Smooth muscle cell (in vitro differentiated cells): ENCODE measurements at regions not wholly inside any gene's neighbourhood (a gene's known extent, or its start where the extent isn't known, plus 50 kb on each side); places are given as distances from the start of the nearest gene placed in this dataset.

Source experiments
- DNase-seq: peaks from one replicate; lab custom pipeline; 2025; ENCODE audit not compliant: unreplicated experiment; lab: John Stamatoyannopoulos, UW
- H2AFZ ChIP-seq: fragments of 200-600 bp; sonication (generic); 2 replicates; pipeline ENCODE4 v1.6.0; 2016; ENCODE audit warnings: antibody characterized with exemption, low read depth, mild to moderate bottlenecking
- H3F3A ChIP-seq: fragments of 200-600 bp; sonication (generic); 2 replicates; pipeline ENCODE4 v1.6.0; 2017; ENCODE audit warnings: antibody characterized with exemption, low read depth
- H3K27ac ChIP-seq: fragments of 200-600 bp; sonication (generic); 2 replicates; pipeline ENCODE4 v1.5.1; 2016; ENCODE audit warnings: low read depth, mild to moderate bottlenecking
- H3K27me3 ChIP-seq: fragments of 200-600 bp; sonication (generic); 2 replicates; pipeline ENCODE4 v1.6.1; 2016; ENCODE audit warnings: low read depth, mild to moderate bottlenecking
- H3K36me3 ChIP-seq: fragments of 200-600 bp; sonication (generic); 2 replicates; pipeline ENCODE4 v1.5.1; 2016; ENCODE audit warnings: low read depth
- H3K4me1 ChIP-seq: fragments of 200-600 bp; sonication (generic); 2 replicates; pipeline ENCODE4 v1.5.1; 2016; ENCODE audit warnings: low read depth
- H3K4me2 ChIP-seq: fragments of 200-600 bp; sonication (generic); 2 replicates; pipeline ENCODE4 v1.6.0; 2016; ENCODE audit warnings: mild to moderate bottlenecking
- H3K4me3 ChIP-seq: fragments of 200-600 bp; sonication (generic); 2 replicates; pipeline ENCODE4 v1.5.1; 2016; ENCODE audit warnings: mild to moderate bottlenecking
- H3K79me2 ChIP-seq: fragments of 200-600 bp; sonication (generic); 2 replicates; pipeline ENCODE4 v1.6.0; 2016; ENCODE audit warnings: low read depth, mild to moderate bottlenecking
- H3K9ac ChIP-seq: fragments of 200-600 bp; sonication (generic); 2 replicates; pipeline ENCODE4 v1.6.0; 2016; ENCODE audit warnings: low read depth
- H3K9me3 ChIP-seq: fragments of 200-600 bp; sonication (generic); replicated peaks from 2 replicates; pipeline ENCODE4 v1.5.1; 2016; ENCODE audit warnings: low read depth
- H4K20me1 ChIP-seq: fragments of 200-600 bp; sonication (generic); 2 replicates; pipeline ENCODE4 v1.6.0; 2016; ENCODE audit warnings: low read depth
- WGBS: methylation state at CpG from one replicate; pipeline ENCODE4 v1.1.7; 2016; ENCODE audit warnings: low lambda C conversion rate; 5-methylcytosine and 5-hydroxymethylcytosine counted together
- TF ChIP-seq, protein P1 (sequence below): fragments of 200-600 bp; sonication (generic); IDR thresholded peaks from 2 replicates; pipeline ENCODE4 v1.5.1; 2017; ENCODE audit warnings: borderline replicate concordance, mild to moderate bottlenecking, antibody characterized with exemption; ENCODE audit not compliant: insufficient read depth, poor library complexity, severe bottlenecking

DNA sequence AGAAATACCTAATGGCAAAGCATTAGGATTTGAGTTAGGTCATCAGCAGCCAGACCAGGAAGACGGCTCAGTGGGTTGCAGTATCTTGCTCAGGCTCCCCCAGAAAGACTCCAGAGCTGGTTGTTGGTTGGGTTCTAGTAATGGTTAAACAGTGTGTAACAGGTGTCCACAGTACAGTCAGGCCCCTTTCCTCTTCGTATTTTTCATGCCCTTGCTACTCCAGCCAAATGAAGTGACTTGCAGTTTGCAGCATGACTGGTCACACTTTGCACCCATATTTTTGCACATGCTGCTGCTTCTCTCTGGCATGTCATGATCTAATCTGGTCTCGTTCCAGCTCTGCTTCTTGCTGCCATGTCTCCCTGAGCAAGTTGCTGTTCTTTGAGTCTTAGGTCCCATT, 60.6 kb upstream of the TRPC7 start:
- DNase-seq: no peak
- 76% methylated on average over 3 of the region's 3 CpGs for WGBS
- no peaks in the 10 kb centered on the region for H4K20me1 ChIP-seq

DNA sequence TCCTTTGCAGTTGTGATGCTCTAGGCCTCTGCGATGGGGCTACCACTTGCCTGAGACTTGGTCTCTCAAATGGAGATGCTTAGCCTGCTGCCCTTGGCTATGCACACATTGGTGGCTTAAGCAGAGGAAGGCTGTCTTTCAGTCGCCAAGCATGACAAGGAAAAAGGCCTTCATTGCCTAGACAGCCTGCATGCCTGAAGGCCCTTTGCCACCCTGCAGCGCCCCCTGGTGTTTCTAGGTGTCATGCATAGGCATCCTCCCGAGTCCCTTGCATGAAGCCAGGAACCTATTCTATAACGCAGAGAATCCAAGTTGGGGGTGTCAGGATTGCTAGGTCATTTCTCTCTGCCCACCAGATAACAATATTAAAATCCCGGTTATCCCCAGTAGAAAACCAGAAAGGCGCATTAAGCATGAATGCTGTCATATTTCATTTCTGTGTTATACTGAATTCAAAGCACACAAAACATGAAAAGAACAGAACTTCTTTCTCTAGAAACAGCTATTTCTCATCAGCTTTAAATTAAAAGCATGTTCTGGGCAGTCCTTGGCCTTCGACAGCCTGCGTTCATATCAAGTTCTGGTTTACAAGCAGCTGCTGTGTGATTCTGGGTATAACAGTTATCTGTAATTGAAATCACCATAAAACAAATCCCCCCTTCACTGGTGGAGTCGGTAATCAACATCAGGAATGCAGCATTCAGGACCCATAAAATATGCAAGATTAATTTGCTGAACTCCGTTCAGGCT, 59.7 kb upstream of the TRPC7 start:
- no peak overlapping the region for H3K9ac ChIP-seq
- H3F3A ChIP-seq: peaks cover 3% of the 10 kb centered on the region
- no peak overlapping the region for H3K4me3 ChIP-seq
- no peaks in the 10 kb centered on the region for H3K4me1 ChIP-seq
- H4K20me1 ChIP-seq: no peaks in the 10 kb centered on the region
- DNase-seq: peak; percentile 47
- TF ChIP-seq, protein P1, sequence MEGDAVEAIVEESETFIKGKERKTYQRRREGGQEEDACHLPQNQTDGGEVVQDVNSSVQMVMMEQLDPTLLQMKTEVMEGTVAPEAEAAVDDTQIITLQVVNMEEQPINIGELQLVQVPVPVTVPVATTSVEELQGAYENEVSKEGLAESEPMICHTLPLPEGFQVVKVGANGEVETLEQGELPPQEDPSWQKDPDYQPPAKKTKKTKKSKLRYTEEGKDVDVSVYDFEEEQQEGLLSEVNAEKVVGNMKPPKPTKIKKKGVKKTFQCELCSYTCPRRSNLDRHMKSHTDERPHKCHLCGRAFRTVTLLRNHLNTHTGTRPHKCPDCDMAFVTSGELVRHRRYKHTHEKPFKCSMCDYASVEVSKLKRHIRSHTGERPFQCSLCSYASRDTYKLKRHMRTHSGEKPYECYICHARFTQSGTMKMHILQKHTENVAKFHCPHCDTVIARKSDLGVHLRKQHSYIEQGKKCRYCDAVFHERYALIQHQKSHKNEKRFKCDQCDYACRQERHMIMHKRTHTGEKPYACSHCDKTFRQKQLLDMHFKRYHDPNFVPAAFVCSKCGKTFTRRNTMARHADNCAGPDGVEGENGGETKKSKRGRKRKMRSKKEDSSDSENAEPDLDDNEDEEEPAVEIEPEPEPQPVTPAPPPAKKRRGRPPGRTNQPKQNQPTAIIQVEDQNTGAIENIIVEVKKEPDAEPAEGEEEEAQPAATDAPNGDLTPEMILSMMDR: peak; percentile 85
- H2AFZ ChIP-seq: peak overlapping the region; percentile 10
- H3K27me3 ChIP-seq: no peaks in the 10 kb centered on the region
- peak overlapping the region; percentile 28 for H3K27ac ChIP-seq
- H3K4me2 ChIP-seq: no peak overlapping the region
- no peaks in the 10 kb centered on the region for H3K9me3 ChIP-seq
- WGBS: 28% methylated on average over 11 of the region's 11 CpGs
- no peaks in the 10 kb centered on the region for H3K79me2 ChIP-seq
- no peaks in the 10 kb centered on the region for H3K36me3 ChIP-seq

More for the DNA sequence above, 60.6 kb upstream of the TRPC7 start:
- Histone ChIP-seq H3K9ac (no peak overlapping the region), H3K9me3 (no peaks in the 10 kb centered on the region), H3K4me1 (no peaks in the 10 kb centered on the region), H3K79me2 (no peaks in the 10 kb centered on the region), H3K4me2 (no peak overlapping the region), H3F3A (peaks cover 3% of the 10 kb centered on the region), H3K4me3 (no peak overlapping the region), H3K36me3 (no peaks in the 10 kb centered on the region), H3K27me3 (no peaks in the 10 kb centered on the region), H2AFZ (no peak overlapping the region), H3K27ac (no peak overlapping the region)
- TF ChIP-seq, protein P1: no peak

DNA sequence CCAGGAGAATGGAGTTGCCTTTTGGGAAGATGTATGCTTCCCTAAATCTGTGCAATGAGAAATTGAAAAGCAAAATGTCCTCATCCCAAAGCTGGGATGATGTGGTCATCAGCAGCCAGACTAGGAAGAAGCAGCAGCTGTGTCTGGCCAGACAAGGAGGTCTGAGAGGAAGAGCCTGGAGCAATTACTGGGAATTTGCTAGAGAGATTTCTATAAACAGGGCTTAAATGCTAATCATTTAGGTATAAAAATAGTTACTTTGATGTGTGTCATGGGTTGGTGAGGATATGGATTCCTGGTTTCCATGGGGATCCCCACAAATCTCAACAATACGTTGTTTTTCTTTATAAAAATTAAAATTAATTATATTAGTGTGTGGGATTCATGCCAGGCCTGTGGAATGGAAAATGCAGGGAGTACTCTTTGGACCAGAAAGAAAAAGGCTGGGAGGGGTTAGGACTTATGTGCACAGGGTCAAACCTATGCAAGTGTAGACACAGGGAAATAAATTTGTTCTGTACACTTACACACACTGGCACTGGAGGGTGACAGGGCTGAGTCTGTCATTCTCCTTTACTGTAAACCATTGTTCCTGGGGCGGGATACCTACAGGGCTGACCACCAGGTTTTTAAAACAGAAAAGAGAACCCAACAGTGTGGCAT, 58.7 kb upstream of the TRPC7 start:
- Histone ChIP-seq H4K20me1 (no peaks in the 10 kb centered on the region), H2AFZ (no peak overlapping the region), H3K9me3 (no peaks in the 10 kb centered on the region), H3K36me3 (no peaks in the 10 kb centered on the region), H3K79me2 (no peaks in the 10 kb centered on the region), H3K4me2 (no peak overlapping the region), H3K4me3 (no peak overlapping the region), H3K9ac (no peak overlapping the region), H3K4me1 (no peaks in the 10 kb centered on the region), H3F3A (peaks cover 3% of the 10 kb centered on the region), H3K27ac (peak overlapping the region; percentile 28), H3K27me3 (no peaks in the 10 kb centered on the region)
- no peak for DNase-seq
- TF ChIP-seq, protein P1: no peak
- WGBS: 62% methylated on average over 2 of the region's 2 CpGs
